ENCODE measurements at regions not wholly inside any gene's neighbourhood (a gene's known extent, or its start where the extent isn't known, plus 50 kb on each side); places are given as distances from the start of the nearest gene placed in this dataset.

- TF ChIP-seq, protein P1, sequence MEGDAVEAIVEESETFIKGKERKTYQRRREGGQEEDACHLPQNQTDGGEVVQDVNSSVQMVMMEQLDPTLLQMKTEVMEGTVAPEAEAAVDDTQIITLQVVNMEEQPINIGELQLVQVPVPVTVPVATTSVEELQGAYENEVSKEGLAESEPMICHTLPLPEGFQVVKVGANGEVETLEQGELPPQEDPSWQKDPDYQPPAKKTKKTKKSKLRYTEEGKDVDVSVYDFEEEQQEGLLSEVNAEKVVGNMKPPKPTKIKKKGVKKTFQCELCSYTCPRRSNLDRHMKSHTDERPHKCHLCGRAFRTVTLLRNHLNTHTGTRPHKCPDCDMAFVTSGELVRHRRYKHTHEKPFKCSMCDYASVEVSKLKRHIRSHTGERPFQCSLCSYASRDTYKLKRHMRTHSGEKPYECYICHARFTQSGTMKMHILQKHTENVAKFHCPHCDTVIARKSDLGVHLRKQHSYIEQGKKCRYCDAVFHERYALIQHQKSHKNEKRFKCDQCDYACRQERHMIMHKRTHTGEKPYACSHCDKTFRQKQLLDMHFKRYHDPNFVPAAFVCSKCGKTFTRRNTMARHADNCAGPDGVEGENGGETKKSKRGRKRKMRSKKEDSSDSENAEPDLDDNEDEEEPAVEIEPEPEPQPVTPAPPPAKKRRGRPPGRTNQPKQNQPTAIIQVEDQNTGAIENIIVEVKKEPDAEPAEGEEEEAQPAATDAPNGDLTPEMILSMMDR (conservative IDR thresholded peaks at IDR 0.05 in 1 of 2, IDR thresholded peaks at IDR 0.05 in 1 of 2; ENCODE audit: extremely low read depth in 1 of 2, insufficient read depth in 1 of 2, low read depth in 1 of 2, low read length in 2 of 2) = no peak
- TF ChIP-seq EZH2 (IDR thresholded peaks at IDR 0.05; ENCODE audit: borderline replicate concordance, low read length) = no peak
Observed at GRCh38 chr4:165711912-165712311, 161.1 kb upstream of the TLL1 start.
